ENCODE measurements at regions not wholly inside any gene's neighbourhood (a gene's known extent, or its start where the extent isn't known, plus 50 kb on each side); places are given as distances from the start of the nearest gene placed in this dataset.
A peak's percentile ranks its signal among the peaks of the same experiment; 100 is the strongest.

DNA sequence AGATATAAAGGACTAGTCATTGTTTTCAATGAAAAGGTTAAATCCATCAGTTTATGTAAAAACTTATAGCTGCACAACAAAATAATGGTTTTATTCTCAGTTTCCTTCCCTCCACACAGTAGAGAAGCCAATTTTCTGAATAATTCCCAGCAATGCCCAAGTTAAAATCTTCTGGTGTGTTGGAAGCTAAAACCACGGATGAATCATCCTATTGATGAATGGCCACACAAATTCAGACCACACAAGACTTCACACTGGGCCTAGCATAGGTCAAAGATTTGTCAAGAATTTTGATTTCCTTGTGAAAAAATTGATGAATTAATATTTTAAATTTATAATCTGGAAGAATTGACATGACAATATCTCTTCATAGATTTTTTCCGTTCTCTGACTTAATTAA is 617.6 kb downstream of the INHBA start:
- H3K36me3 ChIP-seq (ENCODE audit: control insufficient read depth in 3 of 3, insufficient read depth in 2 of 3, low read depth in 1 of 3, low read length in 3 of 3): no peaks in the 10 kb centered on the region
- 74 to 85% (median 82%) methylated on average over 2 of the region's 2 CpGs for WGBS, 3 donors
- DNase-seq (no peak), FAIRE-seq (no peak)
- H3K27me3 ChIP-seq (ENCODE audit: control insufficient read depth in 3 of 3, insufficient read depth in 3 of 3, low read length in 3 of 3): no peaks in the 10 kb centered on the region
- no peak overlapping the region for H3K4me3 ChIP-seq (ENCODE audit: low read depth in 1 of 3, low read length in 3 of 3)
- no peak overlapping the region for H3K27ac ChIP-seq (ENCODE audit: low read depth in 1 of 3, low read length in 2 of 3)
- no peaks in the 10 kb centered on the region for H3K4me1 ChIP-seq (ENCODE audit: control insufficient read depth in 3 of 3, insufficient read depth in 2 of 3, low read depth in 1 of 3, low read length in 2 of 3)
- peaks cover 0 to 3% of the 10 kb centered on the region in 2 donors for H3K9me3 ChIP-seq (ENCODE audit: control insufficient read depth in 2 of 2, insufficient read depth in 1 of 2, low read depth in 1 of 2, low read length in 1 of 2)

DNA sequence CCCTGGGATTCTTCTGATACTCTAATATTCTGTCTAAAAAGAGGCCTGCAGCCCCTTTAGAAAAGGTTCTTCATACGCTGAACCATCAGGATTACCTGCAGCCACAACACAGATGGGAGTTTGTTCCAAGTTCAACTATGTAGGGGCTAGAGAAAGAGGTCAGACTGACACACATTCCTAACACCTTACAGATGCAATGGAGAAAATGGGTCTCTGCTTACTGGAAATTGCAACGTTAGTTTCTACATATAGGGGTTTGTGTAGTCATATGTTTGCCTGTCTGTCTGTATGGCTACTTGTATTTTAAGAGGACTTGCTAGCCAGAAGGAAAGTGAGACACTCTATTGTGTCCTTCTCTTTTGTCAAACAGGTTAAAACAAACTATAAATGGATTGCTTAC is 618.5 kb downstream of the INHBA start:
- Histone ChIP-seq H3K4me1 (ENCODE audit: control insufficient read depth in 3 of 3, insufficient read depth in 2 of 3, low read depth in 1 of 3, low read length in 2 of 3) (no peaks in the 10 kb centered on the region), H3K36me3 (ENCODE audit: control insufficient read depth in 3 of 3, insufficient read depth in 2 of 3, low read depth in 1 of 3, low read length in 3 of 3) (no peaks in the 10 kb centered on the region), H3K27me3 (ENCODE audit: control insufficient read depth in 3 of 3, insufficient read depth in 3 of 3, low read length in 3 of 3) (no peaks in the 10 kb centered on the region), H3K27ac (ENCODE audit: low read depth in 1 of 3, low read length in 2 of 3) (no peak overlapping the region), H3K4me3 (ENCODE audit: low read depth in 1 of 3, low read length in 3 of 3) (no peak overlapping the region), H3K9me3 (ENCODE audit: control insufficient read depth in 2 of 2, insufficient read depth in 1 of 2, low read depth in 1 of 2, low read length in 1 of 2) (peaks cover 0 to 3% of the 10 kb centered on the region in 2 donors)
- DNase-seq (no peak), FAIRE-seq (no peak)
- 71 to 80% (median 78%) methylated on average over 2 of the region's 2 CpGs for WGBS, 3 donors

DNA sequence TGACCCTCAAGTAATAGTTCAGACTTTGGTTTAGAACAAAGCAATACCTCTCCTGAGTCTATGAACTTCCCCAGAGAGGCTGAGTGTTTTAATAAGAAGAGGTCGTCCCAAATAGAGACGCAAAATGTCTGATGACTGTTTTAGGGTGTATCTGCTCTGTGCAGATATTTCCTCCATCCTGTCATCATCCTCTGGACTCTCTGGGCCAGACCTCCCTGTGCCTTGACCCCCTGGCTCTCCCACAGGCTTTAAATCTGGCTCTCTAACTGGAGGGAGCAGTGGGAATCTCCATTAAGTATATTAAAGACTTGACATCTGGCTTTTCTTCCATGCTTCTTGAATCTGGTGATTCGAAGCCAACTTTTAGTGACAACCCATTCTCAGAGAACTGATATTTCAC is 633.3 kb downstream of the INHBA start:
- Histone ChIP-seq H3K9me3 (ENCODE audit: control insufficient read depth in 2 of 2, insufficient read depth in 1 of 2, low read depth in 1 of 2, low read length in 1 of 2) (no peaks in the 10 kb centered on the region), H3K27ac (ENCODE audit: low read depth in 1 of 3, low read length in 2 of 3) (no peak overlapping the region), H3K4me1 (ENCODE audit: control insufficient read depth in 3 of 3, insufficient read depth in 2 of 3, low read depth in 1 of 3, low read length in 2 of 3) (no peaks in the 10 kb centered on the region), H3K4me3 (ENCODE audit: low read depth in 1 of 3, low read length in 3 of 3) (no peak overlapping the region), H3K36me3 (ENCODE audit: control insufficient read depth in 3 of 3, insufficient read depth in 2 of 3, low read depth in 1 of 3, low read length in 3 of 3) (no peaks in the 10 kb centered on the region), H3K27me3 (ENCODE audit: control insufficient read depth in 3 of 3, insufficient read depth in 3 of 3, low read length in 3 of 3) (no peaks in the 10 kb centered on the region)
- FAIRE-seq: no peak
- WGBS, 3 donors: 82 to 89% (median 88%) methylated on average over 3 of the region's 3 CpGs
- DNase-seq: no peak

DNA sequence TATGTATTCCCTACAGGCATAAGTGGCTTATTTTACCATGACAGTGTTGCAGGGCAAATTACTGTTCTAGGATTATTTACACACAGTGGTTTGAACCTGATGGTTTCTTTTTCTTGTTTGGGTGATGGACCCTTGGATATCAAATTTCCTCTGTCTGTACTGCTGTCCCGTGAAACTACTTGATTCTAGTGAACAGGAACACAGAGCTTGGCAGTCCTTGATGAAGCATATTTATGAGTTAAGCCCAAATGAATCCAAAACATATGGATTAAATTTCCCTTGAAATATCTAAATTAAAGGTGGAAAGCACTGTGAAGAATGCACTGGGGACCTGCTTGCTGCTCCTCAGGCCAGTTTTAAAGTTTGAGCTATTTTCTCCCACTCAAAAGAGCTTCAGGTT is 635.3 kb downstream of the INHBA start:
- no peaks in the 10 kb centered on the region for H3K36me3 ChIP-seq (ENCODE audit: control insufficient read depth in 3 of 3, insufficient read depth in 2 of 3, low read depth in 1 of 3, low read length in 3 of 3)
- H3K9me3 ChIP-seq (ENCODE audit: control insufficient read depth in 2 of 2, insufficient read depth in 1 of 2, low read depth in 1 of 2, low read length in 1 of 2): no peaks in the 10 kb centered on the region
- 84 to 92% (median 85%) methylated on average over 1 of the region's 1 CpG for WGBS, 3 donors
- no peaks in the 10 kb centered on the region for H3K4me1 ChIP-seq (ENCODE audit: control insufficient read depth in 3 of 3, insufficient read depth in 2 of 3, low read depth in 1 of 3, low read length in 2 of 3)
- no peak overlapping the region for H3K4me3 ChIP-seq (ENCODE audit: low read depth in 1 of 3, low read length in 3 of 3)
- FAIRE-seq: no peak
- no peaks in the 10 kb centered on the region for H3K27me3 ChIP-seq (ENCODE audit: control insufficient read depth in 3 of 3, insufficient read depth in 3 of 3, low read length in 3 of 3)
- H3K27ac ChIP-seq (ENCODE audit: low read depth in 1 of 3, low read length in 2 of 3): no peak overlapping the region
- DNase-seq: no peak

DNA sequence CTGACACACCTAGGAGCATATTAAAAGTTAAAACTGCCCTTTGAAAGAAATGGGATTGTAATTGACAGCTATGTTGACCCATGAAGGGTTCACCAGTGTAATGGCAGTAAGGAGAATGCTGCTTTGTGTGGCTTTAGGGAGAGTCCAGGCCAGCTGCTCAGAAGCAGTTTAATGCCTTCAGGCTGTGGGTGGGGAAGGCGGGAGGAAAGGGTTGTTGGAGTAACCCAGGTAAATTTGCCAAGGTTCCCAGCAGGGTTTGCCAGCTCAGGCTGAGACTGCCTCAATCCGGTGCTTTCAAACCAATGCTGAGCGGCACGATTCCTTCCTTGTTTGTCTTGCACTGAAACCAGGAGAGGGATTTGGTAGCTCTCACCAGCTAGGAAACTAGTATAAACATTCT is 637.2 kb downstream of the INHBA start:
- H3K9me3 ChIP-seq (ENCODE audit: control insufficient read depth in 2 of 2, insufficient read depth in 1 of 2, low read depth in 1 of 2, low read length in 1 of 2): no peaks in the 10 kb centered on the region
- H3K27me3 ChIP-seq (ENCODE audit: control insufficient read depth in 3 of 3, insufficient read depth in 3 of 3, low read length in 3 of 3): no peaks in the 10 kb centered on the region
- H3K4me1 ChIP-seq (ENCODE audit: control insufficient read depth in 3 of 3, insufficient read depth in 2 of 3, low read depth in 1 of 3, low read length in 2 of 3): no peaks in the 10 kb centered on the region
- H3K27ac ChIP-seq (ENCODE audit: low read depth in 1 of 3, low read length in 2 of 3): no peak overlapping the region
- no peak overlapping the region for H3K4me3 ChIP-seq (ENCODE audit: low read depth in 1 of 3, low read length in 3 of 3)
- no peaks in the 10 kb centered on the region for H3K36me3 ChIP-seq (ENCODE audit: control insufficient read depth in 3 of 3, insufficient read depth in 2 of 3, low read depth in 1 of 3, low read length in 3 of 3)
- DNase-seq (no peak), FAIRE-seq (no peak)
- 88 to 96% (median 93%) methylated on average over 4 of the region's 4 CpGs for WGBS, 3 donors

DNA sequence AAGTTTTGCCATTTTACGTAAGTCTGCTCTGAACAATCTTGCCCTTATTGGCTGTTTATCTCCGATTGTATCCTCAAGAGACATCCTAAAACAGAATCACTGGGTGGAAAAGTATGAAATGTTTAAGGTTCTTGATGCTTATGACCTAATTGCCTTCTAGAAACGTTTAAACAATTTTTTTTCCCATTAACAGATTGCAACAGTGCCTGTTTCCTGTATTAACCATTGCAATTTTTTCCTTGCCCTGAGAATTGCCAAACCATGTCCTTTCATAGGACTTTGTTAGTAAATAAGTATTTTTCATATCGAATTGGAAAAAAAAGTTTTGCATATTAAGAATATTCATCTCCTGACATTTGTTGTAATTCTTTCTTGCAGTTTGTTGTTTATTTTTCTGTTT is 639.8 kb downstream of the INHBA start:
- no peak for FAIRE-seq
- no peak for DNase-seq
- peaks cover 0 to 3% of the 10 kb centered on the region in 2 donors for H3K9me3 ChIP-seq (ENCODE audit: control insufficient read depth in 2 of 2, insufficient read depth in 1 of 2, low read depth in 1 of 2, low read length in 1 of 2)
- no peaks in the 10 kb centered on the region for H3K27me3 ChIP-seq (ENCODE audit: control insufficient read depth in 3 of 3, insufficient read depth in 3 of 3, low read length in 3 of 3)
- H3K4me1 ChIP-seq (ENCODE audit: control insufficient read depth in 3 of 3, insufficient read depth in 2 of 3, low read depth in 1 of 3, low read length in 2 of 3): peaks cover 0 to 2% (median 0%) of the 10 kb centered on the region in 3 donors
- H3K27ac ChIP-seq (ENCODE audit: low read depth in 1 of 3, low read length in 2 of 3): no peak overlapping the region
- 57 to 70% (median 65%) methylated on average over 4 of the region's 4 CpGs for WGBS, 3 donors
- no peak overlapping the region for H3K4me3 ChIP-seq (ENCODE audit: low read depth in 1 of 3, low read length in 3 of 3)
- no peaks in the 10 kb centered on the region for H3K36me3 ChIP-seq (ENCODE audit: control insufficient read depth in 3 of 3, insufficient read depth in 2 of 3, low read depth in 1 of 3, low read length in 3 of 3)

DNA sequence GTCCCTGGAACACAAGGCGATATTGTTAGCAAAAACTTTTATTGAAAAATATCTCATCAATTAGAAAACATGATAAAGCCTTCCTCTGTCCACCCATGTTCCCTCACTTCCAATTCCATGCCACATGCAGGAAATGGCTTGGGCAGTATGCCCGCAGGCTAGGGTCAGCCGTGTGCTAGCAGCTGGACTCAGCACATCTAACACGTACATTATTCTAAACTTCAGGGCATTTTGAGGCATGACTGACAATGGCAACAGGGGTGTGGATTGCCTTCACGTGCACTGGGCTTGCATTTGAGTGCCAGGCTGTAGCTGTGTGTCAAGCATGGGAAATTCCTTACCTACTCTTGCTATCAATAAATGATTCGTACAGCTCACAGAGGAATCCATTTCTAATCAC is 642.1 kb downstream of the INHBA start:
- H3K36me3 ChIP-seq (ENCODE audit: control insufficient read depth in 3 of 3, insufficient read depth in 2 of 3, low read depth in 1 of 3, low read length in 3 of 3): no peaks in the 10 kb centered on the region
- no peak overlapping the region for H3K27ac ChIP-seq (ENCODE audit: low read depth in 1 of 3, low read length in 2 of 3)
- peaks cover 0 to 3% of the 10 kb centered on the region in 2 donors for H3K9me3 ChIP-seq (ENCODE audit: control insufficient read depth in 2 of 2, insufficient read depth in 1 of 2, low read depth in 1 of 2, low read length in 1 of 2)
- peaks cover 0 to 2% (median 0%) of the 10 kb centered on the region in 3 donors for H3K4me1 ChIP-seq (ENCODE audit: control insufficient read depth in 3 of 3, insufficient read depth in 2 of 3, low read depth in 1 of 3, low read length in 2 of 3)
- H3K27me3 ChIP-seq (ENCODE audit: control insufficient read depth in 3 of 3, insufficient read depth in 3 of 3, low read length in 3 of 3): no peaks in the 10 kb centered on the region
- no peak for FAIRE-seq
- DNase-seq: no peak
- no peak overlapping the region for H3K4me3 ChIP-seq (ENCODE audit: low read depth in 1 of 3, low read length in 3 of 3)
- WGBS, 3 donors: 84 to 88% (median 85%) methylated on average over 6 of the region's 6 CpGs

DNA sequence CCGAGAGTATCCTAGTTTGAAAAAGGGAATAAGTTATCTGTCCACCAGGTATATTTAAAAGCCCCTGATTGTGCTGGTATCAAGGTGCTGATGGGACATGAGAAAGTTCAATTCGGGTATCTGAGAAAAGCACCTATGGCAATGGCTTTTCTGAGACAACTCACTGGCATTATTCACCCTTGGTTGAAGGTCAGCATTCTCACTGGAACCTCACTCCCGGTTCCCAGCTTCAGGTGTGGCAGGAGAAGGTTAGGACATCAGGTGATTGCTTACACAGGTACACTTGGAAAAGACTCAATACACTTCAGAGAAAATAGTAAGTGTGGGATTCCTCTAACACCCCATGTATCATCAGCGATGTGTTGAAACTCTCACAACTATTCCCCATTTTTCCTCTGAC is 643.1 kb downstream of the INHBA start:
- no peak for DNase-seq
- Histone ChIP-seq H3K4me1 (ENCODE audit: control insufficient read depth in 3 of 3, insufficient read depth in 2 of 3, low read depth in 1 of 3, low read length in 2 of 3) (peaks cover 0 to 2% (median 0%) of the 10 kb centered on the region in 3 donors), H3K4me3 (ENCODE audit: low read depth in 1 of 3, low read length in 3 of 3) (no peak overlapping the region), H3K9me3 (ENCODE audit: control insufficient read depth in 2 of 2, insufficient read depth in 1 of 2, low read depth in 1 of 2, low read length in 1 of 2) (peaks cover 0 to 3% of the 10 kb centered on the region in 2 donors), H3K27ac (ENCODE audit: low read depth in 1 of 3, low read length in 2 of 3) (no peak overlapping the region), H3K36me3 (ENCODE audit: control insufficient read depth in 3 of 3, insufficient read depth in 2 of 3, low read depth in 1 of 3, low read length in 3 of 3) (no peaks in the 10 kb centered on the region), H3K27me3 (ENCODE audit: control insufficient read depth in 3 of 3, insufficient read depth in 3 of 3, low read length in 3 of 3) (no peaks in the 10 kb centered on the region)
- WGBS, 3 donors: 36 to 67% (median 43%) methylated on average over 4 of the region's 4 CpGs
- FAIRE-seq: no peak

DNA sequence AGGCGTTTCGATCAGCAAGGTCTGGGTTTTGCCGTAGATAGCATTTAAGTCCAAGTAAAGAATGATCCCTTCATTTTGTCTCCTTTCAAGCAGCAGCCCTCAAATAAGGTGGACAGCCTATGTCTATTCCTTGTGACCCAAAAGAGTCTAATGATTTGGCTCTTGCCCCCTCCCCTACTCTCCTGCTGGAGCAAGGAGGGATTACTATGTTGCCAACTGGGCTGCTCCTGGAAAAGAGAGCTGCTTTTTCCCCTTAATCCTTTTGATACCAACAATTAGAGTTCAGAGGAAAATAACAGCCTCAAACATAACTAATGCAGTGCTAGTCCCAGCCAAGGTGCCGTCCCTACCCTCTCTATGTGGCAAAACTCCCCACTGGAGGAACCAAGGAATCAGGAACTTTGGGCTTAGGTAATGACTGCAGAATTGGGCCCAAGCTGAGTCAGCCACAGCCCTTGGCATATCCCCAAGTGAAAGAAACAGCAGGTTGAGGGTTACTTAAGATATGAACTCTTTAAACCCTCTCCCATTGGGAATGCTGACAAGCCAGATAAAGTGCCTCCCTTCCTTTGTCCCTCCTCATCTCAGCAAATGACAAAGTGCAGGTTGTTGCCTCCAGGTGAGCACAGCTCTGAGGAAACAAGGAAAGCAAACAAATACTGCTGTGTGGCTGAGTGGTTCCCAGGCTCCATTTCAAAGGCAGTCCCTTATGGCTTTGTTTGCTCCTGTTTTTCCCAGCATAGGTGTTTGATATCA is 643.7 kb downstream of the INHBA start:
- FAIRE-seq (no peak), DNase-seq (peak in 1 of 2 donors; percentile 68)
- no peaks in the 10 kb centered on the region for H3K36me3 ChIP-seq (ENCODE audit: control insufficient read depth in 3 of 3, insufficient read depth in 2 of 3, low read depth in 1 of 3, low read length in 3 of 3)
- H3K4me3 ChIP-seq (ENCODE audit: low read depth in 1 of 3, low read length in 3 of 3): no peak overlapping the region
- no peaks in the 10 kb centered on the region for H3K27me3 ChIP-seq (ENCODE audit: control insufficient read depth in 3 of 3, insufficient read depth in 3 of 3, low read length in 3 of 3)
- H3K27ac ChIP-seq (ENCODE audit: low read depth in 1 of 3, low read length in 2 of 3): no peak overlapping the region
- peaks cover 0 to 3% of the 10 kb centered on the region in 2 donors for H3K9me3 ChIP-seq (ENCODE audit: control insufficient read depth in 2 of 2, insufficient read depth in 1 of 2, low read depth in 1 of 2, low read length in 1 of 2)
- H3K4me1 ChIP-seq (ENCODE audit: control insufficient read depth in 3 of 3, insufficient read depth in 2 of 3, low read depth in 1 of 3, low read length in 2 of 3): peaks cover 0 to 2% (median 0%) of the 10 kb centered on the region in 3 donors
- 76 to 90% (median 84%) methylated on average over 4 of the region's 4 CpGs for WGBS, 3 donors
